Bone marrow (tissue), 2 donors: ENCODE measurements at regions not wholly inside any gene's neighbourhood (a gene's known extent, or its start where the extent isn't known, plus 50 kb on each side); places are given as distances from the start of the nearest gene placed in this dataset.
A peak's percentile ranks its signal among the peaks of the same experiment; 100 is the strongest.

Source experiments
- DNase-seq, 2 donors: peaks; one replicate each; lab custom pipeline; 2025; lab: John Stamatoyannopoulos, UW

- DNase-seq: no peak
Observed at GRCh38 chr5:8393240-8393639, 524.3 kb downstream of the MTRR start.

DNA sequence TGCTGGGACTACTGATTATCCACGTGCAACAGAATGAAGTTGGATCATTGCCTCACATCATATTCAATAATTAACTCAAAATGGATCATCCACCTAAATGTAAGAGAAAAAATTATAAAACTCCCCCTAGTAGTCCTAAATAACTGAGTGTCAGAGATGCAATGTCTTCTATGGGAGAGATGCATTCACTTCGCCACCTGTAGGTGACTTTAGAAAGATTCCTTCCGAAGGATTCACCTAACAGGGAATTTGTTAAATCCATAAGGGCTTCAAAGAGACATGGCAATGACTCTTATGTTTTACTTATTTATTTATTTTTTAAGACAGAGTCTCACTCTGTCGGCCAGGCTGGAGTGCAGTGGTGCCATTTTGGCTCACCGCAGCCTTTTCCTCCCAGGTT lies 526.0 kb downstream of the MTRR start:
- DNase-seq: no peak

DNA sequence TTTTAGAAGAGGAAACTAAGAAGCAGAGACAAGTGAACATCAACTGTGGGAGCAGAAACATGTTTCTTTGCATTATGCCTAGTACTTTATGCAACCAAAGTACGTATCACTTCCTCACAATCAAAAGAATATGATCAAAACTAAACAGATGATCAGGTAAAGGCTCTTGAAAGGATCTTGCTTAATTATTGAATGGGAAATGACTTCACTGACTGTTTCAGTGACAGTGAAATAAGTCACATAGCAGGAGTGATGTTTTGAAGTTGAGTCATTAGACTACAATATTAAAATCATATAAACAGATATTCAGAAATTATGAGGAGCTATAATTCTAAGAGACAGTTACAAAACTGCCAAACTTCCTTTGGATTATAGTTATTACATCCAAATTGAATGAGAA lies 527.3 kb downstream of the MTRR start:
- DNase-seq: no peak

- DNase-seq: no peak
Observed at GRCh38 chr5:8396756-8397155, 527.8 kb downstream of the MTRR start.

DNA sequence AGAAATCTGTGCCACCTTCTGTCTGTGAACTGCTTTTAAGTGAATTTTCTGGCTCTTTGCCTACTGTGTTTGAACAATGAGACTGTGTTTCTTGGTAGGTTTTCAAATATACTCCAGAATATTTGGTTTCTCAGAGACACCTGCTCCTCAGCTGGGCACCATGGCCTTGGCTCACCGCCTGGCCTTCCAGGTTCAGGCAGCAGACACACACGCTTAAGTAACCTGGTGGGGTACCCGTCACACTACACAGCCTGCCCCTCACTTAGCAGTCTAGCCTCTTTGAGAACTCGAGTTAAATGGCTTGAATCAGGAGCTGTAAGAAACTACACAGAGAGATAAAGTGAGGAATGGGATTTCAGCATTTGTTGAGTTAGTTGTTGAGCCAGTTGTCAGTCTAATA lies 530.5 kb downstream of the MTRR start:
- DNase-seq: no peak

- DNase-seq: no peak
Observed at GRCh38 chr5:8408258-8408657, 539.3 kb downstream of the MTRR start.

DNA sequence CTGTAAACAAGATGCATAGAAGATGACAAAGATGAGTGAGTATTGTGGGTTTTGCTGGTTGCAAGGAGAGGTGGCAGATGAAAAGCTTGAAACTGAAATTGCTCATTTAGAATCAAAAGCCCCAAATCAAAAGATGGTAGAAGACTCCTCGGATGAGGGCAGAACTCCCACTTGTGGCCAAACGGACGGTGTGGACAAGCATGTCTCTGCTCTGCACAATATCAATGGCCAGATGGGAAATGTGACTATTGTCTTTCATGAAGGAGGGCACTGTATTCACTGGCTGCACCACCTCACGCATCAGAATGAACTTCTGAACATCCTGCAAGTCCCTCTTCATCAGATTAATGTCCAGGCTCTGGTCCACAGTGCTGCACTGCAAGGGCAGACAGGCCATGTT lies 541.7 kb downstream of the MTRR start:
- DNase-seq: no peak

DNA sequence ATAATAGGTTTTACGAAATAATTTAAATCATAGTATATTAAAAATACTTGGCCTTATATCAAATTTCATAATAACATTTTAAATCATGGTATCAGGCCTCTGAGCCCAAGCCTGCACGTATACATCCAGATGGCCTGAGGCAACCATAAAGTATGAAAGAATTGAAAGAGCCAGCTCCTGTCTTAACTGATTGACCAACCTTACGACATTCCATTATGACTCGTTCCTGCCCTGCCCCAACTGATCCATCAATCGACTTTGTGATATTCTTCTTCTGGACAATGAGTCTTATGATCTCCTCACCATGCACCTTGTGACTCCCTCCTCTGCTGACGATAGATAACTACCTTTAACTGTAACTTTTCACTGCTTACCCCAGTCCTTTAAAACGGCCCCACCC lies 545.0 kb downstream of the MTRR start:
- no peak for DNase-seq

DNA sequence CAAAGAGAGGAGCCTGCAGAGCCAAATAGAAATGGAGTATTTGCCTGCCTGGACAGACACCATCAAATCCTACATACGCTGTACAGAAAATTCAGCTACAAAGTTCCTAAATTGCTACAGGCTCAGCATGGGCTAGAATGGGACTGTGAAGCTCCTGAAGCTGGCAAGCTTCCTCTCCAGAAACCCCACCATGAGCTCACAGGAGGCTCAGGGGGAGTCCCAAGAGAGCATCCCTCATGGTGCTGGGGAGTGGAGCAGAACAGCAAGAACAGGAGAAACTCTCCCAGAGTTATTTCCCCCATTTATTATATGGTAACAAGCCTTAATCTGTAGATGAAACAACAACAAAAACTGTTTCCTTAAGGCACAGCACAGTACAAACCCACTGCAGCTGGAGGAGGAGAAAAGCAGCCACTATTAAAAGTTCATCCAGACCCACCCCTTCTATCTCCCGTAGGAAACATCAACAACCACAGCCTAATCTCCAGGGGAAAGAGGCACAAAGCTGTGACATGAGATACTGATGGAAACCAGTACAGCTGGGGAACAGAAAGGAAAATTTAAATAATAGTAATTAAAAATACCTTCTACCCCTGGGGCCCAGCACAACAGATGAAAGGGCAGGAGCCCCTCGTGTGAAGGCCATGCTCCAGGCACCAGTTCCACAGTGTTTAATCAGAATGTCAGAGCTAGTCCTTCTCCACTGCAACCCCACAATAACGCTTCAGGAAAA lies 548.5 kb downstream of the MTRR start:
- no peak for DNase-seq

DNA sequence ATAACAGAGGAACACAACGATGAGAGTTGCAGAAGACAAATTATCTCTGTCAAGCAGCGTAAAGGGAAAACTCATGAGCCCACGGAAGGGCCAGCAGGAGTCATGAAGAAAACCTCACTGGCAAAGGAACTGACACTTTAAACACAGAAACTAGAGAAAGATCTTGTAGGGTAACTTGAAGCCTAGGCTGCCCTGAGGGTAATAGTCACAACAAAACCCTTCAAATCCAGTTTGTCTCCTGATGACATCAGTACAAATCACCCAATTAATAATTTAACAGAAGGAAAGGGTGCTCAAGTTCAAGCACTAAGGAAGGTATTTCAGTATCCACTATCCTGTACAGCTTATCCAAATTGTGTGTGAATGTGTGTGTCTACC lies 549.1 kb downstream of the MTRR start:
- no peak for DNase-seq

- no peak for DNase-seq
Observed at GRCh38 chr5:8429778-8430758, 561.1 kb downstream of the MTRR start.

DNA sequence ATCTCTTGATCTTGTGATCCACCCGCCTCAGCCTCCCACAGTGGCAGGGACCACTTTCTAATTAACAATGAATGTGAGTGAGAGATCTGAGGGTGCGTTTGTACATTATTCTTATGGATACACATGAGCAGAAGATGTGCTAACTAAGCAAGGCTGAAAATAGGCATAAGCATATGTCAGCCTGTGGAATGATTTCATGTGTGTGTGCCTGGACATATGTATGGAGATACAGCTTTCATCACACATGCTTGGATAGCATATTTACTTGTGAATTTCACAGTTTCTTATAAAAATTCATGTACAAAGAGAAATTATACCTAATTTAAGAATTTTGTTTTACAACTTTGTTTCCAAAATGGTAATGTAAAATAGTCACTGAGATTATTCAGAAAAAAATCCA lies 565.6 kb downstream of the MTRR start:
- no peak for DNase-seq

DNA sequence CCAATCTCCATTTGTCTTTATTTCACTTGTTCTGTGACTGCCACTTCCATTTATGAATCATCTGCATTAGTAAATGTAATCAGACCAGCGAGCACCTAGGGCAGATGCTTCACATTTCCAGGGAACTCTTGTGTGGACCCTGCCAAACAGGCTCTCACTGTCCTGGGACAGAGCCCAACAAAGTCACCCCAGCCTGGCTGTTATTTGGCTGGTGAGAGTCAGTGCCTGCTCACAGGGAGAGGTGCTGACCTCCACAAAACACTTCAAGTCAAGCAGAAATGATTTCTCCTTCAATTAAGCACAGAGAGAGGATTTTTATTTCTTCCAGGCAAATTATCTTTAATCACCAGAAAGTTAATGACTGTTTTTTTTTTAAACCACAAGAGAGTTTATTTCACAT lies 568.0 kb downstream of the MTRR start:
- no peak for DNase-seq

- DNase-seq: no peak
Observed at GRCh38 chr5:8445139-8445538, 576.2 kb downstream of the MTRR start.

GRCh38 chr5:8446179-8446578 lies 577.2 kb downstream of the MTRR start:
- no peak for DNase-seq

DNA sequence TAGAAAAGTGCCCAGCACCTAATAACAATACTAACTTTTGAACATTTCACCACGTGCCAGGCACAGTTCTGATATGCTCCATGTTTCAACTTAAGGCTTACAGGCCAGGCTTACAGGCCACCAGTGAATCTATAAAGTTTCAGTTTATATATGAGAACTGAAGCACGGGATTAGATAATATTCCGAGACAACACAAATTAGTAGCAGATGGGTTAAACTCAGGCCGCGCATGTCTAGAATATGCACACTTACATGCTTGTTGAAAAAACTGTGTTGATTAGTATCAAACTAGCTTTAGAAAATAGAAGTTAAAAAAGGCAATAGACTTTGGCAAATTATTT lies 587.9 kb downstream of the MTRR start:
- no peak for DNase-seq

- DNase-seq: peak; percentile 58 to 69
Observed at GRCh38 chr5:8457187-8458037, 588.5 kb downstream of the MTRR start.

DNA sequence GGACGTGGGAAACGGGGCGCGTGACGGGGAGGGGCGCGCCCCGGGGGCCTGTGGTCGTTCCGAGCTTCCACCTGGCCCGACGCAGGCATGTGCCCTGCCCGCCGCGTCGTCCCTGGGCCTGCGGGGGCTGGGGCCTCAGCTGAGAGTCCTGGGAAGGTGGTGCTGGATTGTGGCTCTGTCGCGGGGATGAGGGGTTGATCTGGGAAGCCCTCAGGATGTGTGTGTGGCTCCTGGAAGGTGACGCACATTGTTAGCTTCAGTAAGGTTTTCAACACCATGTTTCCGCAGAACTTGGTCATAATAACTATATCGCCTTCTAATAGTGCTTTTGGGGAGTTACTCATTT lies 589.1 kb downstream of the MTRR start:
- DNase-seq: peak in 1 of 2 donors; percentile 32

DNA sequence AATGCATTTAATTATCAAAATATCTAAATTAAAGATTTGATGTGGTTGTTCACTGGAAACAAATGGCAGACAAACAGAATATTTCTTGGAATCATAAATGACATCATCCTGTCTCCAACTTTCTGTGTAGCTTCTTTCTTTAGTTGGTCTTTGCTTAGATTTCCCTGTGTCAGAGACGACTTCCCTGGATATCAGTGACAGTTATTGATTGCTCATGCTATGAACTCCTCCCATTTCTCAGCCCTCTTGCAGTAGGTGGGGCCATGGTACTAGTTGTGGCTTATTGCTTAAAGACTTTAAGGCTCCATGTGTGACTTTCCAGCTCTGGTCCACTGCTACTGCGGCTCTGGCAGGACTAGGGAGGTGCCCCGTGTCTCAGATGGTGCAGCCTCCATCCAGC lies 592.6 kb downstream of the MTRR start:
- DNase-seq: no peak

GRCh38 chr5:8462565-8462964 lies 593.6 kb downstream of the MTRR start:
- no peak for DNase-seq

DNA sequence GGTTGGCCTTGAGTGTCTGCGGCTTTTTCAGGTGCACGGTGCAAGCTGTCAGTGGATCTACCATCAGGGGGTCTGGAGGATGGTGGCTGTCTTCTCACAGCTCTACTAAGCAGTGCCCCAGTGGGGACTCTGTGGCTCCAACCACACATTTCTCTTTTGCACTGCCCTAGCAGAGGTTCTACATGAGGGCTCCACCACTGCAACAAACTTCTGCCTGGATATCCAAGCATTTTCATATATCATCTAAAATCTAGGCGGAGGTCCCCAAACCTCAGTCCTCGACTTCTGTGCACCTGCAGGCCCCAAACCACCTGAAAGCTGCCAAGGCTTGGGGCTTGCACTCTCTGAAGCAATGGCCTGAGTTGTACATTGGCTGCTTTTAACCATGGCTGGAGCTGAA lies 601.5 kb downstream of the MTRR start:
- no peak for DNase-seq

- no peak for DNase-seq
Observed at GRCh38 chr5:8471581-8471980, 602.6 kb downstream of the MTRR start.

DNA sequence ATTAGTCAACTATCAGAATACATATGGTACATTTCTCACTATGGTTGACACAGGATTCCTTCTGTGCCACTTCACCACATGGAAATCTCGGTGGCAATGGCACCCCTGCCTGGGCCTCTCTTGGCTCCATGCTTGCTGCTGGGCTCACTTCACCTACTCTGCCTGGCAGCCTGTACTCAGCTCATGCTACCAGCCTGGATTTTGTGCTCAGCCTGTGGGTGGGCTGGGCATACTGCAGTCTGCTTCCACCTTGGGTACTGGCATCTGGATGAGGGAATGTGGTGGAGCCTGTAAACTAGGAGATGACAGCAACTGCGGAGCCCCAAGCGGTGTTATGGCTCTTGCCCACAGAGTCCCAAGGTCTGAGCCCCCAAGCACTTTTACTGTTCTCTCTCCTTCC lies 604.1 kb downstream of the MTRR start:
- no peak for DNase-seq
